Chondrocyte (in vitro differentiated cells): ENCODE measurements at regions not wholly inside any gene's neighbourhood (a gene's known extent, or its start where the extent isn't known, plus 50 kb on each side); places are given as distances from the start of the nearest gene placed in this dataset.
A peak's percentile ranks its signal among the peaks of the same experiment; 100 is the strongest.

Experiments
- DNase-seq: peaks from one replicate; pipeline ENCODE4 v3.0.0; 2021; ENCODE audit warnings: mixed read lengths, low spot score
- H3K27ac Mint-ChIP-seq: one replicate; pipeline ENCODE4 v1.8.0; 2021; ENCODE audit warnings: mild to moderate bottlenecking, moderate library complexity, mixed read lengths; ENCODE audit not compliant: unreplicated experiment
- H3K27me3 Mint-ChIP-seq: 2 replicates; pipeline ENCODE4 v1.8.0; 2021; ENCODE audit warnings: low read depth, mixed read lengths
- H3K36me3 Mint-ChIP-seq: 2 replicates; pipeline ENCODE4 v1.8.0; 2021; ENCODE audit warnings: low read depth, mixed read lengths
- H3K4me1 Mint-ChIP-seq: 2 replicates; pipeline ENCODE4 v1.8.0; 2021; ENCODE audit warnings: low read depth, mild to moderate bottlenecking, mixed read lengths
- H3K4me3 Mint-ChIP-seq: one replicate; pipeline ENCODE4 v1.8.0; 2021; ENCODE audit warnings: mild to moderate bottlenecking, moderate library complexity, mixed read lengths; ENCODE audit not compliant: unreplicated experiment
- H3K9me3 Mint-ChIP-seq: 2 replicates; pipeline ENCODE4 v1.8.0; 2021; ENCODE audit warnings: low read depth, mixed read lengths
- CTCF ChIP-seq: fragments of 200-600 bp; sonication (generic); IDR thresholded peaks from 2 replicates; pipeline ENCODE4 v1.5.0; 2021; ENCODE audit warnings: antibody characterized with exemption, mild to moderate bottlenecking, moderate library complexity

GRCh38 chr11:23893126-23893525 lies 603.7 kb upstream of the LUZP2 start:
- H3K4me1 Mint-ChIP-seq, result peaks cover 18% of the 10 kb centered on the region
- H3K27ac Mint-ChIP-seq, result no peak overlapping the region
- H3K36me3 Mint-ChIP-seq, result no peaks in the 10 kb centered on the region
- DNase-seq, result no peak
- H3K9me3 Mint-ChIP-seq, result peaks cover 14% of the 10 kb centered on the region
- TF ChIP-seq CTCF, result no peak
- H3K4me3 Mint-ChIP-seq, result no peak overlapping the region
- H3K27me3 Mint-ChIP-seq, result no peaks in the 10 kb centered on the region

GRCh38 chr11:23897453-23898286 lies 599.2 kb upstream of the LUZP2 start:
- DNase-seq, result no peak
- Mint-ChIP-seq H3K4me1 (peaks cover 34% of the 10 kb centered on the region), H3K36me3 (peaks cover 2% of the 10 kb centered on the region), H3K27ac (peak overlapping the region; percentile 55), H3K9me3 (peaks cover 16% of the 10 kb centered on the region), H3K27me3 (no peaks in the 10 kb centered on the region), H3K4me3 (peak overlapping the region; percentile 3)
- no peak for TF ChIP-seq CTCF

GRCh38 chr11:23903044-23903704 lies 593.7 kb upstream of the LUZP2 start:
- H3K27me3 Mint-ChIP-seq, result no peaks in the 10 kb centered on the region
- no peak for DNase-seq
- no peak overlapping the region for H3K4me3 Mint-ChIP-seq
- TF ChIP-seq CTCF, result peak; percentile 17
- peak overlapping the region; percentile 72 for H3K27ac Mint-ChIP-seq
- peaks cover 32% of the 10 kb centered on the region for H3K4me1 Mint-ChIP-seq
- peaks cover 16% of the 10 kb centered on the region for H3K9me3 Mint-ChIP-seq
- peaks cover 3% of the 10 kb centered on the region for H3K36me3 Mint-ChIP-seq

- TF ChIP-seq CTCF, result no peak
Measured at GRCh38 chr11:23919455-23919854, 577.4 kb upstream of the LUZP2 start.

GRCh38 chr11:23923357-23923756 lies 573.5 kb upstream of the LUZP2 start:
- Mint-ChIP-seq H3K27ac (no peak overlapping the region), H3K36me3 (no peaks in the 10 kb centered on the region), H3K27me3 (no peaks in the 10 kb centered on the region), H3K4me1 (peaks cover 11% of the 10 kb centered on the region), H3K4me3 (no peak overlapping the region), H3K9me3 (no peaks in the 10 kb centered on the region)
- no peak for TF ChIP-seq CTCF
- DNase-seq, result no peak

More at GRCh38 chr11:23919455-23919854, 577.4 kb upstream of the LUZP2 start:
- Mint-ChIP-seq H3K36me3 (no peaks in the 10 kb centered on the region), H3K9me3 (peaks cover 12% of the 10 kb centered on the region), H3K27ac (no peak overlapping the region), H3K4me1 (peaks cover 11% of the 10 kb centered on the region), H3K4me3 (no peak overlapping the region), H3K27me3 (no peaks in the 10 kb centered on the region)
- no peak for DNase-seq
